CD4-positive, alpha-beta T cell treated with Interleukin-15 for 4 hours (primary cell): ENCODE measurements at regions not wholly inside any gene's neighbourhood (a gene's known extent, or its start where the extent isn't known, plus 50 kb on each side); places are given as distances from the start of the nearest gene placed in this dataset.
"Not testable (repeated sequence)": the region's sequence is repeated elsewhere in the genome, so short reads cannot be mapped to it uniquely, and the experiment has no call there.

Experiments used
- DNase-seq: peaks from one replicate; pipeline ENCODE4 v3.0.0-alpha.2; 2020; ENCODE audit warnings: low spot score

DNA sequence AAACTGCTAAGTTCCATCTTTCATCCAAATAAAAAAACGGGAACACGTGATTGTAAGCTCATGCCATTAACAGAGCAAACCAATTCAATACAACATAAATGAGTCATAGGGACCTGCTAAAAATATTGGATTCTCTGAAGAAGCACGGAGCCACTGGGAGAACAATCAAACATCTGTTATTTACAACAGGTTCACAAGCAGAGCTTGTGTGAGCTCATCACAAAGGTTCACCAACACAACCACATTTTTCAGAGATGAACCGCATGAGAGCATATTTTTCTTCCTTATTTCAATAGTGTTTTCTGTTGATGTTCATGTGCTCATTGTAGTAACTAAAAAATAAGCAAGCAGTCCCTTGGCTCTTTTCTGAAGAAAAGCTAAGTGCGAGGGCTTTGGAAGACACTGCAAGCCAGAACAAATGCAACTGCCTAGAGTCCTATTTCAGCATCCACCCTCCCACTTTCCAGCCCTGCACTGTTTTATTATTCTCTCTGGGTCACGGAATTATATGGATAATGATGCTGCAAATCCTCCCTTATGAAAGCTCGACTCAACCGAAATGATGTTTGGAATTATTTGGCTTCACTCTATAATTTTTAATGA is 545.8 kb downstream of the LIG4 start:
- no peak for DNase-seq

- no peak for DNase-seq
These were observed 549.3 kb downstream of the LIG4 start for GRCh38 chr13:107665926-107666458.

DNA sequence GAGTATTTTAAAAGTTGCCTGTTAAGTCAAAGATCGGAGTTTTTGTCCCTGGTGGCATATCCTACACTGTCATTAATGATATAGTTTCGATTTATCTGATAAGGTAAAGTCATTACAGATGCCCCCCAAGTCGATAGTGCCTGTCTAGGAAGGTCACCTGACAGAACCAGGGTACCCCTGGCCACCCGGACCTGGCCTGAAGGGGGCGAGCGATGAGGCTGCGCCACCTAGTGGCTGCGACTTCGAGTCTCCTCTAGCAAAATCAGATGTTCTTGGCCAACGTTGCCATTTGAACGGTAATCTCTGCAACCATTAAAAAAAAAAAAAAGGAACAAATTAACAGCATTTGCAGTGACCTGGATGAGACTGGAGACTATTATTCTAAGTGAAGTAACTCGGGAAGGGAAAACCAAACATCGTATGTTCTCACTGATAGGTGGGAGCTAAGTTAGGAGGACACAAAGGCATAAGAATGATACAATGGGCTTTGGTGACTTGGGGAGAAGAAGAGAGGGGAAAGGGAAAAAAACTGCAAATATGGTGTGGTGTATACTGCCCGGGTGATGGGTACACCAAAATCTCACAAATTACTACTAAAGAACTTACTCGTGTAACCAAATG is 565.1 kb downstream of the LIG4 start:
- no peak for DNase-seq

- no peak for DNase-seq
These were observed 566.3 kb downstream of the LIG4 start for GRCh38 chr13:107649079-107649478.

- DNase-seq: no peak
These were observed 571.2 kb downstream of the LIG4 start for GRCh38 chr13:107644136-107644535.

- no peak for DNase-seq
These were observed 571.7 kb downstream of the LIG4 start for GRCh38 chr13:107643615-107644014.

DNA sequence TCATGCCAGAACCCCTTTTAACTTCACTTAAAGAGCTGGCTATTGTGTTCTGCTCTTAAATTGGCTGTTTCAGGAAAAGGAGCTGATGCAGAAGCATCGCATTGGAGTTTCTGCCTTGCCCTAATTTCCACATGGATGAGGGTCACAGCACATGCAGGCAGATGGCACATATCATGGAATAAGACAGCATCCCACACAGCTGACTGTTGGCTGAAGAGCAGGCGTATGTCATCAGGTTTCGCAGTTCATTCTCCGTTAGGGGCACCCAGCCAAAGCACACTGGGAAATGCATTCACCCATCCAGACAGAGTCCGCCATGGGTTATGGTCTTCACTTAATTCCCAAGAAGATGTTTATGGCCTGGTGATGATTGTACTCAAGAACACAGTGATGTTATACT is 572.5 kb downstream of the LIG4 start:
- DNase-seq: no peak

- DNase-seq: no peak
These were observed 573.8 kb downstream of the LIG4 start for GRCh38 chr13:107641574-107641973.

DNA sequence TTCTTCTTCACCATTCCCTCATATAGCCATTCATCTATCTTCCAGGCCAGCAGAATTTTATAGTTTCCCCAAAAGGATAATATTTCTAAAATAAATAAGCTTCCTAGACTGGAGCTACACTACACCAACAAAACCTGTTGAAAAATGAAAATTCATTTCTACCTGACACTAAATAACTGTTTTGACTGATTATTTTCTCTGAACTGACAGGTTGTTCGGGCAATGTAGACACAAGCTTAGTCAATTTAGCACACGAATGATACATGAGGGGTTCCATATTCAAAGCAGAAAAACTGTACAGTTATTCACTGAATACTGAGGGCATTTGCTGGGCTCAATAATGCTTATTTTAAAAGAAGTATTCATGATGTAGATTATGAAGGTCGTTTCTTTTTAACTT is 589.7 kb downstream of the LIG4 start:
- DNase-seq: no peak

DNA sequence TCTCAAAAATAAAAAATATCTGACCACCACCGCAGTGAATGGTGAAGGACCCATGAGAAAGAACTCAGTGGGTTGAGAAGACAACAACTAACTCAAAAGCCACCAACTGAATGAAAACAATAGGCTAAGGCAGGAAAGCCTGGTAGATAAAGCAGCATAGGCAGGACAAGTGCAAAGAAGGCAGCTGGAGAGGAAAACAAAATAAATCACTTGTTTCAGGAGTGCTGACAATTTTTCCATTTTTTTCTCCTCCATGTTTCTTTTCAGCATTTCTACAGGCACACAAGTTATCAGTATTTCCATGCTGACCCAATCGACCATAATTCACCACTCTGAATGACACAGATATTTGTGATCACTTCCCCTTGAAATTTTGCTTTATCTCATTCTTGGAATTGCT is 597.8 kb downstream of the LIG4 start:
- DNase-seq: no peak

DNA sequence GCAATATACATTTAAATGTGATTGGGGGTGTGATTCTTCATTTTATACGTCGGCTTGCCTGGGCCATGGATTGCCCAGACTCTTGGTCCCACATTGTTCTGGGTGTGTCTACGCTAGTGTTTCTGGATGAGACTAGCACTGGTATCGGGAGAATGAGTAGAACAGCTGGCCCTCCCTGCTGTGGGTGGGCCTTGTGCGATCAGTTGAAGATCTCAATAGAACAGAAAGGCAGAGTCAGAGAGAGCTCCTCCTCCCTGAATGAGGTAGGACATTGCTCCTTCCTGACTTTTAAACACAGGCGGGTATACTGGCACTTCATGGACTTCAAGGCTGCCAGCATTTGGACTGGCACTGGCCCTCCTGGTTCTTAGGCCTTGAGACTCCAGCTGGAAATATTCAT is 603.0 kb downstream of the LIG4 start:
- DNase-seq: no peak

DNA sequence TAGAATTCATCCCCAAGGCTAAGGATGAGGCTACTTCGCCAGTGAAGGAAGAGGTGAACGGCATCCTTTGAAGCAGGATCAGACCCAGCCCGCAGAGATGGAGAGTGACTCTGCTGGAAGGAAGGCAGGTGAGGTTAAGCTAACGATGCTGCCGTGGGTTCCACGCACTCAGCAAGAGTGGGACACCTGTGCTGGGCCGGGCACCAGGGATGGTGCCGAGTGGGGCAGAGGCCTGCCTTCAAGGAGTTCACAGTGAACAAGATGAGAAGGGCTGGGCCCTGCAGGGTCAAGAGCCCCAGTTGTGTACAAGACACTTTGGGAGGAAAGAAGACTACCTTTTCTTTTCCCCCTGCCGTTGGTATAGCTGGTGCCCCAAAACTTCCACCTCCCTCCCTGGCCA is 606.6 kb downstream of the LIG4 start:
- DNase-seq: no peak

GRCh38 chr13:107600971-107601370 is 614.4 kb downstream of the LIG4 start:
- no peak for DNase-seq

DNA sequence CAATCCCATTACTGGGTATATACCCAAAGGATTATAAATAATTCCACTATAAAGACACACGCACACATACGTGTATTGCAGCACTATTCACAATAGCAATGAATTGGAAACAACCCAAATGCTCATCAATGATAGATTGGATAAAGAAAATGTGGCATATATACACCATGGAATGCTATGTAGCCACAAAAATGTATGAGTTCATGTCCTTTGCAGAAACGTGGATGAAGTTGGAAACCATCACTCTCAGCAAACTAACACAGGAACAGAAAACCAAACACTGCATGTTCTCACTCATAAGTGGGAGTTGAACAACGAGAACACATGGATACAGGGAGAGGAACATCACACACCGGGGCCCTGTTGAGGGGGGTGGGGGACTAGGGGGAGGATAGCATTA is 619.0 kb downstream of the LIG4 start:
- not testable (repeated sequence) for DNase-seq

DNA sequence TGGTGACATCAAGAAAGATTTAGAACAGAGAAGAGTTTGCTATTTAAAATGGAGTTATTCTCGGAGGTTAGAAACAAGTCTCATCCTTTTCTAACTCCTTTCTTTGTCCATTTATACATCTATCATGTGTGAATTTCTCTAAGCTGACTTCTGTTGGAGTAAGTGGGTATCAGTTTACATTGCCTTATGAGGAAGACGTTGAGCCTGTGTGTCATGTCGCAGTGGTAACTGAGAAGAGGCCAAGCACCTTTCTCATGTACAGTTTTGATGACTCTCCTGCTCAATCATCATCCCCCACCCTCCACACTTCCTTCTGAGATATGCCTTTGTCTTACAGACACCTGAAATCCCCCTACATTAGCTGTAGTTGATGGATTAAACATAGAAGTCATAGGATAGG is 624.8 kb downstream of the LIG4 start:
- DNase-seq: no peak

- DNase-seq: no peak
These were observed 627.7 kb downstream of the LIG4 start for GRCh38 chr13:107587681-107588080.

DNA sequence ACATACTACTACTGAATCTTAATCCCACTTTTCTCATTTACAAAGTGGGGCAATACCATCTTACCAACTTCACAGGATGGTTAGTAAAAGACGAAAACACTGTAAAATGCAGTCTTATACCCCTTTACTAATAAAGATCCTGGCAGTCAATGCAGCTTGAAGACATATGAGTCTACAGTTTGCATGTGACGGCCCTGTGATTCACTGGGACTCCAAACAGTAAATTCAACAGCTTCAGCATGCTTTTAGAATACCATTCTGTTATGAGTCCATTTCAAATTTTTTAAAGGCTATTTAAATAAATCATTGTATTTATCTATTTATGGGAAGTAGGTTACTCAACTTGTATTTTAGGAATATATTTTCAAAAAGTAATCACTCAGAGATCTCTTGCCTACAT is 629.1 kb downstream of the LIG4 start:
- no peak for DNase-seq

- no peak for DNase-seq
These were observed 629.7 kb downstream of the LIG4 start for GRCh38 chr13:107585469-107586180.

GRCh38 chr13:107582171-107582570 is 633.2 kb downstream of the LIG4 start:
- no peak for DNase-seq

DNA sequence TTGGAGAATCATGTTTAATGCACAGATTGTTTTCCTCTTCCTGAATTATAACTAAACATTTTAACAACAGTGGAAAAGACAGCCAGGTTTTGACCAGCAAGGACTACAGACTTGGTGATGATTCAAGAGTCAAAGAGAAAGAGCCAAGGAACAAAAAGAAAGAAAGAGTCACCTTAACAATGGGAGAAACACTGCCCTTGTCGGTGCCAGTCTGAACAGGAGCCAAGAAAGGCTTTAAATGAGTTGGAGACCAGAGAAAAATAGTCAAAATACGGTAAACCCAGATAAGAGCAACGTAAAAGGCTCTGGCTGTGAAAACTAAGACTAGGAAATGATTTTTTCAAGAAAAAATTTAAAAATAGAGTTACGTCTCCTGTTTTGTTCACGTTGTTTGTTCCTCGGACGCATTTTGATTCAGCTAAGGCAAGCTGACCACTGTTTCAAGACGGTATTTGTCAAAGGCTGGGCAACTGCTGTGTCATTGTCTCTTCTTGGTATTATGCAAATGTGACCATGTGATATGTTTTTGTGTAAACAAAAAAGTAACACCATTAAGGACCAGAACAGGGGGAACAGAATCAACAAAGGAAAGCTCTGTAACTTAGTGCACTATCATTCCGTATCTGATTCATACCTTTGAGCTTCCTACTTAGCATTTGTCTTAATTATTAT is 634.5 kb downstream of the LIG4 start:
- no peak for DNase-seq

GRCh38 chr13:107576430-107576829 is 638.9 kb downstream of the LIG4 start:
- no peak for DNase-seq

- no peak for DNase-seq
These were observed 640.7 kb downstream of the LIG4 start for GRCh38 chr13:107574517-107575210.
